Activated CD4-positive, alpha-beta T cell treated with anti-CD3 and anti-CD28 coated beads for 48 hours (primary cell): ENCODE measurements at regions not wholly inside any gene's neighbourhood (a gene's known extent, or its start where the extent isn't known, plus 50 kb on each side); places are given as distances from the start of the nearest gene placed in this dataset.
"Not testable (repeated sequence)": the region's sequence is repeated elsewhere in the genome, so short reads cannot be mapped to it uniquely, and the experiment has no call there.

Experiments used
- DNase-seq: peaks from one replicate; pipeline ENCODE4 v3.0.0-alpha.2; 2020

DNA sequence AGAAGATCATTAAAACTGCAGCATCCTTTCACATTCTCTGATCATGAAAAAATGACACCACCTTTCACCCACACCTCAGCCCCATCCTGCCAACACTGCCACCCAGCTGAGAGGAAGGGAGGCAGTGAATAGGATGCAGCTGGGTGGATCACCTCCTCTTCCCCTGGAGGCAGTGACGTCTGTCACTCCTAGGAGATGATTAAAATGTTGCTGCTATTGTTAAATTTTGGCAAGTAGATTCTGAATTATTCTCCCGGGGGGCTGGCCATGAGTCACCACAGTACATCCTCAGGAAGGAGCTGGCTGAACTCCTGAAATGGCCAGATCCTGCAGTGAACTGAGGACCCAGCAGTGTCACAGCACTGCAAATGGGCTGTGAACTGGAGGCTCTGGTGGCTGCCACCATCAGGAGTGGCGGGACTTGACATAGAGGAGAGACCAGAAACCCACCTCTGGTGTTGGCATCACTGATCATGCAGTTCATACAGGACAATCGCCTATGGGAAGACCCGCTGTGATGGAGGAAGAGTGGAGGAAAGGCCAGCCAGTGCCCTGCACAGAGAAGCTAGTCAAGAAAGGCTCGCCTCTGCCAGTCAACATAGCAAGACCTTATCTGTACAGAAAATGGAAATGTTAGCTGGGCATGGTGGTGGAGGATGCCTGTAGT lies 199.1 kb downstream of the FAM43A start:
- DNase-seq = no peak

DNA sequence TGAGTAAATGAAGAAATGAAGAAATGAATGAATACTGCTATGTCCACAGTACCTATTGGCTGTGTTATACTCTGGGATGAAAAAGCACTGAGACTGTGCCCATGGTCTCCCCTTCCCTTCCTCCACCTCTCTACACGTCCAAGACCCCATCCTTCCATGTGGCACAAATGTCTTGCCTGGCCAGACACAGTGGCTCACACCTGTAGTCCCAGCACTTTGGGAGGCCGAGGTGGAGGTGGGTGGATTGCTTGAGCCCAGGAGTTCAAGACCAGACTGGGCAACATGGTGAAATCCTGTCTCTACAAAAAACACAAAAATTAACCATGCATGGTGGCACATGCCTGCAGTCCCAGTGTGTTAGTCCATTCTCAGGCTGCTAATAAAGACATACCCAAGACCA lies 200.1 kb downstream of the FAM43A start:
- DNase-seq = no peak

DNA sequence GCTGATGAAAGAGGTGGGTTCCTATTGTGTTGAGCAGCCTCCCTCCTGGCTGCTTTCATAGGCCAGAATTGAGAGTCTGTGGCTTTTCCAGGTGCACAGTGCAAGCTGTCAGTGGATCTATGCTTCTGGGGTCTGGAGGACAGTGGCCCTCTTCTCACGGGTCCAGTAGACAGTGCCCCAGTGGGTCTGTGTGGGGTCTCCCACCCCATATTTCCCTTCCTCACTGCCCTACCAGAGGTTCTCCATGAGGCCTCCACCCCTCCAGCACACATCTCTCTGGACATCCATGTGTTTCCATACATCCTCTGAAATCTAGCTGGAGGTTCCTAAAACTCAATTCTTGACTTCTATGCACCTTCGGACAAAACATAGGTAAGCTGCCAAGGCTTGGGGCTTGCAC lies 201.2 kb downstream of the FAM43A start:
- DNase-seq = no peak

DNA sequence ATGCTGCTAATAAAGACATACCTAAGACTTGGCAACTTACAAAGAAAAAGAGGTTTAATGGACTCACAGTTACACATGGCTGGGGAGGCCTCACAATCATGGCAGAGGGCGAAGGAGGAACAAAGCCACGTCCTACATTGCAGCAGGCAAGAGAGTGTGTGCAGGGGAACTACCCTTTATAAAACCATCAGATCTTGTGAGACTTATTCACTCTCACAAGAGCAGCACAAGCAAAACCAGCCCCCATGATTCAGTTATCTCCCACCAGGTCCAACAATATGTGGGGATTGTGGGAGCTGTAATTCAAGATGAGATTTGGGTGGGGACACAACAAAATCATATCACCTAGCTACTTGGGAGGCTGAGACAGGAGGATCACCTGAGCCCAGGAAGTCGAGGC lies 202.4 kb downstream of the FAM43A start:
- DNase-seq = not testable (repeated sequence)

DNA sequence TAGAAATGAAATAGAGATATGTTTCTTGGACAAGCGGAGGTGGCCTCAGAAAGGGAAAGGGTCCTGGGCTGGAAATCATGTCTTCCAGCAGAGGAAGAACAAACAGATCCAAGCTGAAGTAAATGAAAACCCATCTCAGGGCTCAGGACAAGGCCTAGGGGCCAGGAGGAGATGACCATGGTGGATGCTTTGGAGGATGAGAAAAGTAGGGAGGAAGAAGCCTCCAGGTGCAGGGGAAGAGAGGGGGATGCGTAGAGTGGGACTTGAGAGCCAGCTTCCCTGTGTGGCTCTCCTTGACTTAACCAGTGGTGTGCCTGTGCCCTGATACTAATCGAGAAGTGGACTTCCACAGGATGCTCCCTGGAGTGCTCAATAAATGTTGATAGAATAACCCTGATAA lies 203.2 kb downstream of the FAM43A start:
- DNase-seq = no peak

DNA sequence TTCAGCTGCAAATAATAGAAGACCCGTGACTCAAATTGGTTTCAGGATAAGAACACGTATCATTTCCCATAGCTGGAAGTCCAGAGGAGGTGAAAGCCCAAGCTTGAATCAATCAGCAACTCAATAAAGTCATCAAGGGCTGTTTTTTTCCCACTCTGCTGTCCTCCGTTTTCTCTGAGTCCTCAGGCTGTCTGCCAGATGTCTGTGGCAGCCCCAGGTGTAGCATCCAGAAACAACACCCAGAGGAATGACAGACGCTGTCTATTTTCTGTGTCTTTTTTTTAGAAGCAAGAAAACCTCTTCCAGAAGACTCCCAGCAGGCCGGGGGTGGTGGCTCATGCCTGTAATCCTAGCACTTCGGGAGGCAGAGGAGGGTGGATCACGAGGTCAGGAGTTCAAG lies 204.4 kb downstream of the FAM43A start:
- DNase-seq = no peak

DNA sequence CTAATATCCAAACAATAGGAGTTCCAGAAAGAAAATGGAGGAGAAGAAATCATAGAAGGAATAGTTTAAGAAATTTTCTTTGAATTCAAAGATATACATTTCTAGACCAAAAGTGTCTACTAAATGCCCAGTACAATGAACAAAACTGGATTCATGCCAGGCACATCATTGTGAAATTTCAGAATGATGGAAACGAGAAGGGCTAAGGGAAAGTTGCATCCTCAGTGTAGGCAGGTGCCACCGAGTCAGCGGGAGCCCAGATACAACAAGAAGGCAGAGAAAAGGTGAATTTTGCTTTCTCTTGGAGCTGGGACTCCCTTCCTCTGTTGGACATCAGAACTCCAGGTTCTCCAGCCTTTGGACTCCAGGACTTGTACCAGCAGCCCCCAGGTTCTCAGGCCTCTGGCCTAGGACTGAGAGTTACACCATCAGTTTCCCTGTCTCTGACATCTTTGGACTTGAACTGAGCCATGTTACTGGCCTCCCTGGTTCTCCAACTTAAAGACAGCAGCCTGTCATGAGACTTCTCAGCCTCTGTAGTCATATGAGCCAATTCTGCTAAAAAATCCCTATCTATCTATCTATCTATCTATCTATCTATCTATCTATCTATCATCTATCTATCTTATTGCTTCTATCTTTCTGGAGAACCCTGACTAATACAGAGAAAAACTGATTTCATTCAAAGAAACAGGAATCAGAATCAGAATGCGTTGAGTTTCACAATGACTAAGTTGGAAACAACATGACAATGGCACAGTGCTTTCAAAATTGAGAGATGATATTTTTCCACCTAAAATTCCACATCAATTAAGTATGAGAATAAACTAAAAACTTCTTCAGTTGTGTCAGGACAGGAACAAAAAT lies 207.7 kb downstream of the FAM43A start:
- DNase-seq = no peak

DNA sequence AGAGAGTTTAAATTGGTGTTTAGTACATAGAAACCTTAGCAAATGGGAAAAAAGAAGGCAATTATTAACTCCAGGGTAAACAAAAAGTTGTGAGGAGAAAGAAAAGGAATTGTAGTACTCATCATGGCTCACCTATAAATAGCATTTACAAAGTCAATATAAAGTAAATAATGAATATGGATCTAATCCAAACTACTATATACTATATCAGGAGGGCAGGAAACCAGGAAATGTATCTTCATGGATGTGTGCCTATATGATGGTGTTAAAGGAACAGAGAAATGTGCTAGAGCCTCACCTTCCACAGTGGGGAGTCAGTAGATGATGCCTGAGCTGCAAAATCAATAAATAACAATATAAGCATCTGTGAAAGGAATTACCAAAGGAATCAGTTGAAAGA lies 208.9 kb downstream of the FAM43A start:
- DNase-seq = no peak

DNA sequence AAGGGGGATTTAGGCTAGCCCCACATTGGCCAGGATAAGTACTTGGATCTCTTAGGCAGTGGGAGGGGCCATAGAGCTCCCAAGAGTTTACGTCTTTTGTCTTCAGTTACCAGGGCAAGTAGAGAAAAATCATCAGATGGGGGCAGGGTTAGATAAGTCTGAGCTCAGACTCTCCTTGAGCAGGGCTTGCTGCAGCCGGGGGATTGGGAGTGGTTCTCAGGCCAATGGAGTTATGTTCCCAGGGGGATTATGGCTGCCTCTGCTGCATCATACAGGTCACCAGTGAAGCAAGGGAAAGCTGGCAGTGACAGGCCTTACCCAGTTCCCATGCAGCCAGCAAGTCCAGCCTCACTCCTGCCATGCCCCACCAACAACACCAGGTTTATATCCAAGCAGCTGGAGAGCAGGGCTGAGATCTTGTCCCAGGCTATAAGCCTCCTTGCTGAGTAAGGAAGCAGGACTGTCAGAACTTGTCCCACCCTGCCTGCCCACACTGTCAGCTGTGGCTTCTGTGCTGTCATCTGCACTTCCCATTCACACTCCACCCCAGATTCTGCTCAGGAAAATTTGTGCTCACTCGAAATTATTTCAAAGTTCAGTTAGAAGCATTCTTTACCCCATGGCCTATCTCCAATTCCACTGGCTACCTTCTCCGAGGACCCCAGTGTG lies 215.3 kb downstream of the FAM43A start:
- no peak for DNase-seq

DNA sequence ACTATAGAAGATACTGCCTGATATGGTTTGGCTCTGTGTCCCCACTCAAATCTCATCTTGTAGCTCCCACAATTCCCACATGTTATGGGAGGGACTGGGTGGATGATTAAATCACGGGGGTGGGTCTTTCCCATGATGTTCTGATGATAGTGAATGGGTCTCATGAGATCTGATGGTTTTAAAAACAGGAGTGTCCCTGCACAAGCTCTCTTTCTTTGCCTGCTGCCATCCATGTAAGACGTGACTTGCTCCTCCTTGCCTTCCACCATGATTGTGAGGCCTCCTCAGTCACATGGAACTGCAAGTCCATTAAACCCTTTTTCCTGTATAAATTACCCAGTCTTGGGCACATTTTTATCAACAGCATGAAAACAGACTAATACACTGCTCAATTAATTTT lies 217.8 kb downstream of the FAM43A start:
- not testable (repeated sequence) for DNase-seq

DNA sequence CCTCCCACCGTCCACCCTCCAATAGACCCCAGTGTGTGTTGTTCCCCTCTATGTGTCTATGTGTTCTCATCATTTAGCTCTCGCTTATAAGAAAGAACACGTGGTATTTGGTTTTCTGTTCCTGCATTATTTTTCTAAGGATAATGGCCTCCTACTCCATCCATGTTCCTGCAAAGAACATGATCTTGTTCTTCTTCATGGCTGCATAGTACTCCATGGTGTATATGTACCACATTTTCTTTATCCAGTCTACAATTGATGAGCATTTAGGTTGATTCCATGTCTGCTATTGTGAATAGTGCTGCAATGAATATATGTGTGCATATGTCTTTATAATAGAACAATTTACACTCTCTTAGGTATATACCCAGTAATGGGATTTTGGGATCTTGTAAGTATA lies 219.3 kb downstream of the FAM43A start:
- DNase-seq = not testable (repeated sequence)

DNA sequence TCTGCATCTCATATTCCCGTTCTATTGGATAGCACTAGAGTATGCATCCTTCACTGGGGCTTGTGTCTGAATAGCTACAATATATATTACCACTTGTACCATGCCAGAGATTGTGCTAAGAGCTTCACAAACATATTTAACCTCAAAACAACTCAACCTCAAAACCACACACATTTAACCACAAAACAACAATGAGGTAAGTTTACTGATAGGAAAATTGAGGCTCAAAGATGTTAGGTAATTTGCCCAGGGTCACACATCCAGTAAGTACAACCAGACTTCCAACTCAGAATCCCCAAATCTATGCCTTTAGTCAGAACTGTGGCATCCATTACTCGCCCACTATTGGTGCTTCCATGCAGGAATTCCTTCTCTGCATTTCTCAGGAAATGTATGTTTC lies 220.0 kb downstream of the FAM43A start:
- no peak for DNase-seq

DNA sequence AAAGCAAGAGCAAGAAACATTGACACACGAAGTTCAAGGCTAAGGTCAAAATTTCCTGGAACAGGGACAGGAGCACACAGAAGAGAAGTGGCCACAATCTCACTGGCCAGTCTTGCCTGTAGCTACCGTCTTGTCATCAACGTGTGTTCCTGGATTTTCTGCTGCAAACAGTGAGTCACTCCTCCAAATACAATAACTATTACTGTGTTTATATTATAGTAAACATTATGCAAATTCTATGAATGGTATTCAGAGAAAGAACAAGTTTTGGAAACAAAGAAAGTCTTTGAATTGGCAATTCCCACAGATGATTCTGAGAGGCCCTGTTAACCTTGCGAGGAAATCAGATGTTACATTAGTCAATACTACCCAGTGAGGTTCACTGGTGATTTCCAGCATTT lies 220.5 kb downstream of the FAM43A start:
- no peak for DNase-seq

DNA sequence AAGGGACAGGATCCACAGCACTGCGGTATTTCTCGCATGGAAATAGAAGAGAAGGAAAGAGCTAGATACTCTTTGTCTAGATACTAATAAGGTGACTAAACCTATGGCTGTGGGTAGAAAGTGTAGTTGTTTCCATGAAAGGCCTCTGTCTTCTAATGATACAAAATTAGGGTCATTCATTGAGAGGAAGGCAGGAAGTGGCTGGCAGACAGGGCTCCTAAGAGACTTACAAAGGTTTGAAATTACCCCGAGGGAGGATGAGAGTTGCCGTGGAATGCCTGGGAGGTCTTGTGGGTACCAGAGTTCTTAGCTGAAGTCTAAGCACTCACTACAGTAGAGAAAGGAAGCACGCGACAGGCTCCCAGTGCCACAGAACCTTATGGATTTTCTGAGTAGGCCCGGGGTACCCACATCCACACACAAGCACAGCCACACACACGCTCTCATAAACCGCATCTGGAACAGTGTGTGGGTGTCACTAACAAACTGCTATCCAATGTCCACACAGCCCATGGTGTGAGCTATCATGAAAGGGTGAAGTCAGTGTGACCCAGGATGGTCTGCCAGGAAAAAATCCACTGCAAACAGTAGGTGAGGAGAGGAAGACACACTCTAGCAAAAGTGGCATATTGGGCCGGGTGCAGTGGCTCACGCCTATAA lies 221.4 kb downstream of the FAM43A start:
- no peak for DNase-seq

DNA sequence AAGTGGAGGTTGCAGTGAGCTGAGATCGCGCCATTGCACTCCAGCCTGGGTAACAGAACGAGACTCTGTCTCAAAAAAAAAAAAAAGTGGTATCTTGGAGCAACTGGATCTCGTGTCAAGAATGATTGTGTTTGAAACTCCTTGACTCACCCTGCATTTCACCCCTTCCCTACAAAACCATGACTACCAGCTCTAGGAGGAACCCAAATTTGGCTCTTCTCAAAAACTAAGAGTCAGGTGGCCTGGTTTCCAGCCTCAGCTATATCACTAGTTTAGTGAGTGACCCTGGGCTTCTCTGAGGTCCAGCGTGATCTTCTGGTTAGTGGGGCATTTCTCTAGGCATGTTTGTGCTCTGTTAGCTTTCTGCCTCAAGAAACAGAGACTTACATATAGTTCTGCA lies 222.1 kb downstream of the FAM43A start:
- DNase-seq = no peak

DNA sequence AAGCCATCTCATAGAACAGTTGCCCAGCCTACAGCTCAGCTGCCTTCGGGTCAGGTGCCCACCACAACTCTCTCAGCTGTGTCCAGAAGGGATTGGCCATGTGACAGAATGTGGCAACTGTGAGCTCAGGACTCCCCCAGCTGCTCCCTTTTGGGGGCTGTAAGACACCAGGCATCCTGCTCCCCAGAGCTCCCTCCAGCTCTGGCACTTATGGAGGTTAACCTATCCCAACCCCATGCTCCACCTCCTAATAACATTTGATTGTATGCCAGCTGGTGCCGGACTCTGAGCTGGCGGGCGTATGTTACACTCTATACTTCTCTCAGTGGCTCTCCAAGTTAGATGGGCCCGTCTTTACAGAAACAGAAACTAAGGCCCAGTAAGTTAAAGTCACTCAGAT lies 222.8 kb downstream of the FAM43A start:
- DNase-seq = no peak

DNA sequence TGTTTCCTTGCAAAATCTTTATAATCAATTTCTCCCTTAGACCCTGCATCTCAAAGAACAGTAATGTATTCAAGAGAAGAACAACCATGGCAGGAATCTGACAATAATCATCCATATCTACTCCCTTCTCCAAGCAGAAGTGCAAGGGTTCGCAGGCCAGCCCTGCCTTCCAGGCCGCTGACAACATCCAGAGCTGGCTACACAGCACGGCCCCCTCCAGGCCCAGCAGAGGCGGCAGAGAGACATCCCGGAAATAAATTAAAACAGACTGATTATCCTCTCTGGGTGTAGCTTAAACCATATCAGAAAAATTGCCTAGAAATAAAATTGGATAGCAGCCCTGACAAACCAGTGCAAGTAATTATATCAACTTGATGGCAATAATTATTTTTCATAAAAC lies 223.3 kb downstream of the FAM43A start:
- no peak for DNase-seq

DNA sequence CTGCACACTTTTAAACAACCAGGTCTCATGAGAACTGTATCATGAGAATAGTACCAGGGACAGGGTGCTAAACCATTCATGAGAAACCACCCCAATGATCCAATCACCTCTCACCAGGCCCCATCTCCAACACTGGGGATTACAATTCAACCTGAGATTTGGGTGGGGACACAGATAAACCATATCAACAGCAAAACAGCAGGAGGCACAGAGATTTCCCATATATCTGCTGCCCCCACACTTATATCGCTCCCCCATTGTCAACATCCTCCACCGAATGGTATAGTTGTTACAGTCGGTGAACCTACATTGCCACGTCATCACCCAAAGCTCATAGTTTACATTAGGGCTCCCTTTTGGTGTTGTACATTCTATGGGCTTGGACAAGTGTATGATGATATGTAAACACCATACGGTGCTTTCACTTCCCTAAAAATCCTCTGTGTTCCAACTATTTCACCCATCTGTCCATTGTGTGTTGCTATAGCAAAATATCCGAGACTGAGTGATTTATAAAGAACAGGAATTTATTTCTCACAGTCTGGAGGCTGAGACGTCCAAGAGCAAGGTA lies 224.8 kb downstream of the FAM43A start:
- DNase-seq = no peak

DNA sequence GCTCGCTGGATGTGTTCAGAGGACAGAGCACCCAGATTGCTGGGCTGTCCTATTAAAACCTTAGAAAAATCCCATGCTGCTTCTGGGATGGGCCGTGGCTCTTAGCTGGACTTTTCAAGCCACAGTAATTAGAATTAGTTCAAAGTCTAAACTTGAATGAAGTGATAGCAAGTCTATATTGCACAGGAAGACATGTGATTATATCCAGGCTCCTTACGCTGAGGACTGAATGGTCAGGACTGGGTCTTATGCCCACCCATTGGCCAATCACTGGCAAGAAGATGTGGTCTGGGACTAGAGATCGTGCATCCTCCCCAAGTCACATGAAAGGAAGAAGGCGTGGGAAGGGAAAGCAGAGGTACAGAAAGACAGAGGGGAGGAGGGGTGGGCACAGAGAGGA lies 227.6 kb downstream of the FAM43A start:
- DNase-seq = no peak

DNA sequence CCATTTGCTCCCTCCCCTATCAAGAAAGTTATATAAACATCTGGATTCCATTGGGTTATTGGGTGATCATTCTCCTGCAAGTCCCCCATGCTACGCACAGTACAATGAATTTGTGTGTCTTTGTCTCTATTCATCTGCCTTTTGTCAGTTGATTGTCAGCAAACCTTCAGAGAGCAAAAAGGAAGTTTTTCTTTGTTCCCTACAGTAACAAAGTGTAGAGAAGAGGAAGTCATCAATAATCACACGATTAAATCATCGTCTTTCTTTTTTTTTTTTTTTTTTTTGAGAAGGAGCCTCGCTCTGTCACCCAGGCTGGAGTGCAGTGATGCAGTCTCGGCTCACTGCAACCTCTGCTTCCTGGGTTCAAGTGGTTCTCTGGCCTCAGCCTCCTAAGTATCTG lies 239.2 kb downstream of the FAM43A start:
- DNase-seq = not testable (repeated sequence)

DNA sequence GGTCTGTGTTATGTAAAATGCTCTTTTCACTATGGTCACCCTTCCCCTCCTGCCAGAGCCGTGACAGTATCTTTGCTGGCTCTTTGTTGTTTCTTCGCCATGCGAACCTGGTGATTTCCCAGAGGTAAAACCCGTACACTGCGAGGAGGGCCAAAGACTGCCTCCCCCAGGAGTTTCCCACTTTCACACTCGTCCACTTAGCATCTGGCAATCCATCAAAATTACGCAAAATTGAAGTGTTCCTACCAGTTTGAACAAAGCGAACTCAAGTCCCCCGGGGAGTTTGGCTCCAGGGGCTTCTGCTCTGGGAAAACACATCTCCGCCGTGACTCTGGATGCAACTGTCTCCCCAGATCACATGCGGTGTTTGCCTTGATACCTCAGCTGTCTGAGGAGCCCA lies 239.9 kb downstream of the FAM43A start:
- DNase-seq = no peak

DNA sequence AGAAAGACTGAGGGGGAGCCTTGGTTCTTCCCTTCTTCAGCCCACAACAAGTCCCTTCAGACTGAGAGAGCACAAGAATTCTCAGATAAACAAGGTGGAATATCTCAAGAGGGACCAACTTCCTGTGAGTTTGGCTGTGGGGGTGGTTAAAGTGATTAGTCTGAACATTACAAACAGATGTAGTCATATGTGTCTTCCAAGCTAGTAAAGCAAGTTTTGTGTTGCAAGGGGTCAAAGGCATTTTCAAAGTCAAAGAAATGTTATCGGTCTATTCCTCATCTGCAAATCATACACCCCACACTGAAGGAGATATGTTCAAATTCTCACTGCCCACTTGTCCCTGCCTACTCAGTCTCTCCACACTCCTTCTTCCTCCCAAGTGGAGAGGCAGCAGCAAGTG lies 242.5 kb downstream of the FAM43A start:
- no peak for DNase-seq
